ENCODE measurements at regions not wholly inside any gene's neighbourhood (a gene's known extent, or its start where the extent isn't known, plus 50 kb on each side); places are given as distances from the start of the nearest gene placed in this dataset.

GRCh38 chr2:226680719-226681118, 118.9 kb downstream of the IRS1 start:
- WGBS, 3 donors = 39 to 86% (median 82%) methylated on average over 3 of the region's 3 CpGs
- no peak overlapping the region for H3K27ac ChIP-seq (ENCODE audit: low read depth, low read length)

GRCh38 chr2:226679389-226680065, 120.1 kb downstream of the IRS1 start:
- 87 to 96% (median 90%) methylated on average over 7 of the region's 7 CpGs for WGBS, 3 donors

GRCh38 chr2:226678422-226678821, 121.2 kb downstream of the IRS1 start:
- H3K27ac ChIP-seq (ENCODE audit: low read depth, low read length) = no peak overlapping the region
- 74 to 83% (median 82%) methylated on average over 4 of the region's 4 CpGs for WGBS, 3 donors

More at GRCh38 chr2:226679389-226680065, 120.1 kb downstream of the IRS1 start:
- no peak overlapping the region for H3K27ac ChIP-seq (ENCODE audit: low read depth, low read length)

GRCh38 chr2:226677080-226677479, 122.5 kb downstream of the IRS1 start:
- WGBS, 3 donors = 68 to 80% (median 73%) methylated on average over 4 of the region's 4 CpGs

GRCh38 chr2:226676618-226677017, 123.0 kb downstream of the IRS1 start:
- WGBS, 3 donors = 60 to 68% (median 65%) methylated on average over 1 of the region's 1 CpG
- no peak overlapping the region for H3K27ac ChIP-seq (ENCODE audit: low read depth, low read length)

More at GRCh38 chr2:226677080-226677479, 122.5 kb downstream of the IRS1 start:
- no peak overlapping the region for H3K27ac ChIP-seq (ENCODE audit: low read depth, low read length)

- WGBS, 3 donors = 62 to 74% (median 74%) methylated on average over 2 of the region's 2 CpGs
- no peak overlapping the region for H3K27ac ChIP-seq (ENCODE audit: low read depth, low read length)
Measured at GRCh38 chr2:226674123-226674522, 125.5 kb downstream of the IRS1 start.

- WGBS, 3 donors = 20 to 44% (median 20%) methylated on average over 4 of the region's 4 CpGs
- no peak overlapping the region for H3K27ac ChIP-seq (ENCODE audit: low read depth, low read length)
Measured at GRCh38 chr2:226673314-226673723, 126.3 kb downstream of the IRS1 start.

GRCh38 chr2:226671141-226671676, 128.4 kb downstream of the IRS1 start:
- H3K27ac ChIP-seq (ENCODE audit: low read depth, low read length) = no peak overlapping the region
- 49 to 78% (median 59%) methylated on average over 4 of the region's 4 CpGs for WGBS, 3 donors

- no peak overlapping the region for H3K27ac ChIP-seq (ENCODE audit: low read depth, low read length)
- 76 to 94% (median 81%) methylated on average over 3 of the region's 3 CpGs for WGBS, 3 donors
Measured at GRCh38 chr2:226669905-226670304, 129.7 kb downstream of the IRS1 start.

- H3K27ac ChIP-seq (ENCODE audit: low read depth, low read length) = no peak overlapping the region
- WGBS, 3 donors = 67 to 77% (median 71%) methylated on average over 4 of the region's 4 CpGs
Measured at GRCh38 chr2:226669249-226669648, 130.4 kb downstream of the IRS1 start.

- WGBS, 3 donors = 58 to 71% (median 66%) methylated on average over 5 of the region's 5 CpGs
- H3K27ac ChIP-seq (ENCODE audit: low read depth, low read length) = no peak overlapping the region
Measured at GRCh38 chr2:226667736-226668135, 131.9 kb downstream of the IRS1 start.

GRCh38 chr2:226665306-226665831, 134.3 kb downstream of the IRS1 start:
- no peak overlapping the region for H3K27ac ChIP-seq (ENCODE audit: low read depth, low read length)
- WGBS, 3 donors = 49 to 65% (median 57%) methylated on average over 3 of the region's 3 CpGs

- H3K27ac ChIP-seq (ENCODE audit: low read depth, low read length) = no peak overlapping the region
- WGBS, 3 donors = 80 to 94% (median 84%) methylated on average over 2 of the region's 2 CpGs
Measured at GRCh38 chr2:226664661-226665060, 135.0 kb downstream of the IRS1 start.

- H3K27ac ChIP-seq (ENCODE audit: low read depth, low read length) = no peak overlapping the region
- 43 to 75% (median 58%) methylated on average over 3 of the region's 3 CpGs for WGBS, 3 donors
Measured at GRCh38 chr2:226664140-226664539, 135.5 kb downstream of the IRS1 start.

- WGBS, 3 donors = 50 to 66% (median 50%) methylated on average over 11 of the region's 11 CpGs
- no peak overlapping the region for H3K27ac ChIP-seq (ENCODE audit: low read depth, low read length)
Measured at GRCh38 chr2:226661789-226662545, 137.7 kb downstream of the IRS1 start.

GRCh38 chr2:226660526-226660925, 139.1 kb downstream of the IRS1 start:
- peak overlapping the region; percentile 81 for H3K27ac ChIP-seq (ENCODE audit: low read depth, low read length)
- WGBS, 3 donors = 19 to 70% (median 35%) methylated on average over 1 of the region's 1 CpG

GRCh38 chr2:226660124-226660523, 139.5 kb downstream of the IRS1 start:
- peak overlapping the region; percentile 81 for H3K27ac ChIP-seq (ENCODE audit: low read depth, low read length)
- whole genome bisulfite sequencing, 3 donors = 65 to 81% (median 75%) methylated on average over 5 of the region's 5 CpGs

- H3K27ac ChIP-seq (ENCODE audit: low read depth, low read length) = no peak overlapping the region
- 78 to 87% (median 85%) methylated on average over 6 of the region's 6 CpGs for WGBS, 3 donors
Measured at GRCh38 chr2:226659410-226659809, 140.2 kb downstream of the IRS1 start.

- H3K27ac ChIP-seq (ENCODE audit: low read depth, low read length) = no peak overlapping the region
- WGBS, 3 donors = 68 to 82% (median 71%) methylated on average over 2 of the region's 2 CpGs
Measured at GRCh38 chr2:226658555-226658954, 141.1 kb downstream of the IRS1 start.

All from adipose tissue (tissue), 3 donors.